SW 1271 (cell line): ENCODE measurements at regions not wholly inside any gene's neighbourhood (a gene's known extent, or its start where the extent isn't known, plus 50 kb on each side); places are given as distances from the start of the nearest gene placed in this dataset.
"Not testable (repeated sequence)": the region's sequence is repeated elsewhere in the genome, so short reads cannot be mapped to it uniquely, and the experiment has no call there.

ENCODE experiments used
- DNase-seq, 2 experiments: peaks; one replicate each; lab custom pipeline; 2025; lab: John Stamatoyannopoulos, UW

DNA sequence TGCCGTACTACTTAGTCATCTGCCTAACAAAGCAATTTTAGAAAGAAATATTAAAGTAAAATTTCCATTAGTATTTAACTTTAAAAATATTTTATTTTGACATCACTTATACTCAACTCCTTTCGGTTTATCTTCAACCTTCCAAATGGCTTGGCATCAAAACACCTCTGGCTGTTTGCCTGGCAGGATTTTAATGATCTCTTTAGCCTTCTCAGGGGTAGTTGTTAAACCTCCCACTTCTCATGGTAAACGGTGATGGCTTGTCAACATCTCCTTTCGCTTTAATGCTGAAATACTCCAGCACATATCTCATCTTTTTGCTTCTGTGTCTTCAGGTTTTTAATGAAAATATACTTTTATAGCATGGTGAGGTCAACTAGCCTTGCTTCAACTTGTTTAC lies 747.1 kb downstream of the CETN3 start:
- DNase-seq, result no peak

DNA sequence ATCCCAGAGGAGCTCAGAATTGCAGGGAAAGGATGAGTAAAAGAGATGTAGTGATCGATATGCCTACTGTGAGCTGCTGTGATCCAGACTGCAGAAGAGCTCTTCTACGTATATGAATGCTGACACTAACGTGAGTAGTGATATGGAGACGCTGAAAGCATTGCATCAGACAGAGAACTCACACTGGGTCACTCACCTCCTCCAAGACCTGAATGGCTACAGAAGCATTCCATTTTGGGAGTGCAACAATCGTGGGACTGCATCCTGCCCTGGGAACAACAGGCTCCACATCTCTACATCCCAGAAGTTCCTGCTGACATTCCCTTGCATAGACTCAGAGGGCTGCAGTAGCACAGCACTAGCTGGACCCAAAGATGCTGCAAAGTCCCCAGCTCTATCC lies 755.9 kb upstream of the MEF2C start:
- no peak for DNase-seq

DNA sequence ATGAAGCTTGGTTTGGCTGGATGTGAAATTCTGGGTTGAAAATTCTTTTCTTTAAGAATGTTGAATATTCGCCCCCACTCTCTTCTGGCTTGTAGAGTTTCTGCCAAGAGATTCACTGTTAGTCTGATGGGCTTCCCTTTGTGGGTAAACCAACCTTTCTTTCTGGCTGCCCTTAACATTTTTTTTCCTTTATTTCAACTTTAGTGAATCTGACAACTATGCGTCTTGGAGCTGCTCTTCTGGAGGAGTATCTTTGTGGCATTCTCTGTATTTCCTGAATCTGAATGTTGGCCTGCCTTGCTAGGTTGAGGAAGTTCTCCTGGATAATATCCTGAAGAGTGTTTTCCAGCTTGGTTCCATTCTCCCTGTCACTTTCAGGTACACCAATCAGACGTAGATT lies 751.2 kb upstream of the MEF2C start:
- not testable (repeated sequence) for DNase-seq

DNA sequence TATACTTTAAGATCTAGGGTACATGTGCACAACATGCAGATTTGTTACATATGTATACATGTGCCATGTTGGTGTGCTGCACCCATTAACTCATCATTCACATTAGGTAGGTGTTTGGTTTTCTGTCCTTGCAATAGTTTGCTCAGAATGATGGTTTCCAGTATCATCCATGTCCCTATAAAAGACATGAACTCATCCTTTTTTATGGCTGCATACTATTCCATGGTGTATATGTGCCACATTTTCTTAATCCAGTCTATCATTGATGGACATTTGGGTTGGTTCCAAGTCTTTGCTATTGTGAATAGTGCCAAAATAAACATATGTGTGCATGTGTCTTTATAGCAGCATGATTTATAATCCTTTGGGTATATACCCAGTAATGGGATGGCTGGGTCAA lies 747.1 kb upstream of the MEF2C start:
- DNase-seq, result not testable (repeated sequence)

DNA sequence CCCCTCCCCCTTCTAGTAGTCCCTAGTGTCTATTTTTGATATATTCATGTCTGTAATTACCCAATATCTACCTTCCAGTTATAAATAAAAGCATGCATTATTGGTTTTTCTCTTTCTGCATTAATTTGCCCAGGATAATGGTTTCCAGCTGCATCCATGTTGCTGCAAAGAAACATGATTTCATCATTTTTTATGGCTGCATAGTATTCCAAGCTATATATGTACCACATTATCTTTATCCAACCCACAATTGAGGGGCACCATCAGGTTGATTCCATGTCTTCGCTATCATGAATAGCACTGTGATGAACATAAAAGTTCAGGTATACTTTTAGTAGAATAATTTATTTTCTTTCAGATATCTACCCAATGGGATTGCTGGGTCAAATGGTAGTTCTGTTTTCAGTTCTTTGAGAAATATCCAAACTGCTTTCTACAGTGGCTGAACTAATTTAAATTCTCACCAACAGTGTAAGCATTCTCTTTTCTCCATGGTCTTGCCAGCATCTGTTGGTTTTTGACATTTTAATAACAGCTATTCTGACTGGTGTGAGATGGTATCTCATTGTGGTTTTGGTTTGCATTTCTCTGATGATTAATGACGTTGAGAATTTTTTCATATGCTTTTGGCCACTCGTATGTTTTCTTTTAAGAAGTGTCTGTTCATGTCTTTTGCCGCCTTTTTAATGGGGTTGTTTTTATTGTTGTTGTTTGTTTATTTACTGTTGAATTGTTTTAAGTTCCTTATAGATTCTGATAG lies 746.1 kb upstream of the MEF2C start:
- DNase-seq, result no peak

DNA sequence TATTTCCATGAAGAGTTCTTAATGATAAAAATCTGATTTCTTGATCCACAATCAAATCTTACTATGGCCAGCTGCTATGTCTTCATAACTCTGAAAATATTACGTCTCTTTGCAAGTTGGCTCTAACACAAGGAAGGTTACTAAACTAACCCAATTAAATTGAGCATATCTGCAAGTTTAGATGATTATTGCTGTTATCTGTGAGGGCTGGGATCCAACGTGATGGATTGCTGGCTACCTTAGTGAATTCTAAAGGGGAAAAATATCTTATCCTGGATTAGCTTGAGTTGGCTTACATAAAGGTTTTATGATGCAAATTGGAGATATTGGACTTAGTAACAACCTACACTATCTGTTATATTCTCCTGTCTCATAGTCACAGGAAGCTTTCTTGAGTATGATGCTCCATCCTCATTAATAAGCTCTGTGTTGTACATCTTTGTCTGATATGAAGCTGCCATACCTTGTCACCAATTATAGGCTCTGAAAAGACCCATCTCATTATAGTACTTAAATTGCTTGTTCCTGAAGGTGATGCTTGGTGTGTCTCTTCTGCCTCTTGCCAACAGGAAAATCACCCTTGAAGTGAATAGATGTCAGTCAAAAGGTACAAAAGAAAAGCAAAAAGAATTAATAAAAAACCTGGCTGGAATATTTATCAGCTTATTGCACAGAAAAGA lies 733.0 kb upstream of the MEF2C start:
- no peak for DNase-seq

DNA sequence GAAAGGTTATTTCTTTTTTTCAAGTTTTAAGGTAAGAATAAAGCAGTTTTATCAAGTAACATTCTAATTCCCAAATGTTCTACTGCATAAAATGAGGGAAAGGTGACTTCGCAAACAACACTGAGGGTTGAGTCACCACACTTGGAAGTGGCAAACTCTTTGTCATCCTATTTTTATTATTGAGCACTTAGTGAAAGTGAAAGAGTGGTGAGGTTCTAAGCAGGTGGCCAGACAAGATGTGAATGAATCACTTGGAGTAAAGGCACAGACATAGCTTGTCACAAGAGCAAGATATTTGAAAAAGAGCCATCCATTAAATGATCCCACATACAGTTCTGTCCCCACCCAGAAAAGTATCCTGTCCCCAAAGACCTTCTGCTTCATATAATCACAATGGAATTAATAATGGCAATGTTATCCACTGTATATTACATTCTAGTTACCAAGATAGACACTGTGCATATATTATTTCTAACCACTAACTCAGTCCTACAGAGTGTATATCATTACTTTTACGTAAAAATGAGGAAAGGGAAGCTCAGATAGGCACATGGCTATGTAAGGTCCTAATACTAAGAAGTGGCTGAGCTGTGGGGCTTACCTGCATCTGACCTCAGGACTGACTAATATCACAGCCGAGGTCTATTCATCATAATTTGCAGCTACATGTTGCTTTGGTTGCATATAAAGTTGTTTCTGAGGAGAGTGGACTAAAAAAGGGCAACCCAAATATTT lies 730.4 kb upstream of the MEF2C start:
- no peak for DNase-seq

DNA sequence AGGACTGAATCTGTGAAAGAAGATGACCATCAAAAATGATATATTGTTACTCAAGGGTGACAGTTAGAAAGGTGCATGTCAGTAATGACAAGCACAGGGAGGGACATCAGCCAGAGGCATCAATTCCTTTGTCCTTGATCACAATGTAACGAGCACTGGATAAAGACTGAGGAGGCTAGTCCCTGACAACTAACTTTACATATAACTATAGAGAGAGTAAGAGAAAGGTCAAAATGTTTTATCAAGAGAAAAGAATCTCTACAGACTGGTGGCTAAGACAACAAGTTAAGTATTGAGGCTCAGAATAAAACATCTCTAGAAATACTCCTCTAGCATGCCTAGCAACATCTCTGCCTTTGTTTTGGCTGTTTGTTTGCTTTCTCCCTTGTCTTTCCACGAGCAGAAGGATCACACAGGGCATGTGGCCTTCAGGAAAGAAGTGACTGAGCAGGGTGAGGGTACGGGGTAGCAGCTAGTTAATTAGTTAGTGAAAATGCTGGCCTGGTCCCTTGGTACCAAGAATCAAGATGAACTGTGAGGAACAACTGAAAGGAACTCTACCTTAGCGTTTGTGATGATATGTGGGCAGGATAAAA lies 724.1 kb upstream of the MEF2C start:
- no peak for DNase-seq

DNA sequence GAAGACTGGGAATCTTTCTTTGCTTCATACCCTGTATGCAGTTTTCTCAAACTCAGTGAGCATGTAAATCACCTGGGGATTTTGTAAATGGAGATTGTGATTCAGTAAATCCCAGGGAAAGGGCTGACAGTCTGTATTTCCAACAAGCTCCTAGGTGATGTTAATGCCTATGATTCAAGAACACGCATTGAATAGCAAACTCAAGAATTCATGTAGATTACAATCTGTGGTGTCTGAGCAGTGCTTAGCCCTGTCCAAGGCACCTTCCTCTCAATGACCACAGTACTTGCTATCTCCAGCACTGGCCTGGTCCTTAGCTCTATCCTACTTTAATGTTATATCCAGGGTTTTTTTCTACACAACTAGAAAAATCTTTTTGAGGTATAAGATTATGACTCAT lies 721.4 kb upstream of the MEF2C start:
- no peak for DNase-seq

DNA sequence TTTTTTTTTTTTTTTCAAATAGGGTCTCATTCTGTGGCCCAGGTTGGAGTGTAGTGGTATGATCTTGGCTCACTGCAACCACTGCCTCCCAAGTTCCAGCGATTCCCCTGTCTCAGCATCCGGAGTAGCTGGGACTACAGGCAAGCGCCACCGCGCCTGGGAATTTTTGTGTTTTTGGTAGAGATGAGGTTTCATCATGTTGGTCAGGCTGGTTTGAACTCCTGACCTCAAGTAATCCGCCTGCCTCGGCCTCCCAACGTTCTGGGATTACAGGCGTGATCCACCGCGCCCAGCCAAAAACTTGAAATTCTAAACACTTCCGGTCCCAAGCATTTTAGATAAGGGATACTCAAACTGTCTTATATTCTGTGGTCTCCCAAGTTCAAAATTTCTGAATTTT lies 718.9 kb upstream of the MEF2C start:
- no peak for DNase-seq

DNA sequence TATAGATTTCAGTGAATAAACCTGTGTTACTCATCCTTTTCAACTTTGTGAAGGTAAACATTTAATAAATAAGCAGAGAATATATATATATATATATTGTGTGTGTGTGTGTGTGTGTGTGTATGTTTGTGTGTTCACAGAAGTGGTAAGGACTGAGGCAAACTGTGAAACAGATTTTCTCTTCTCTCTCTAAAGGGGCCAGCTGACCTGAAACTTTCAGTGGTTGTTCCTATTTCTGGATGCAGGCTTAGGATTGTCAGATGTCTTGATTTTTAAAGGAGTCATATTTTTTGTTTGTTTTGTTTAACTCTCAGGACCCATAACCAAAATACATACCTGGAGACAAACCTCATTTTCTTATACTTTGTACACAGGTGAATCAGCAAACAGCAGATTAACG lies 714.9 kb upstream of the MEF2C start:
- DNase-seq, result no peak

DNA sequence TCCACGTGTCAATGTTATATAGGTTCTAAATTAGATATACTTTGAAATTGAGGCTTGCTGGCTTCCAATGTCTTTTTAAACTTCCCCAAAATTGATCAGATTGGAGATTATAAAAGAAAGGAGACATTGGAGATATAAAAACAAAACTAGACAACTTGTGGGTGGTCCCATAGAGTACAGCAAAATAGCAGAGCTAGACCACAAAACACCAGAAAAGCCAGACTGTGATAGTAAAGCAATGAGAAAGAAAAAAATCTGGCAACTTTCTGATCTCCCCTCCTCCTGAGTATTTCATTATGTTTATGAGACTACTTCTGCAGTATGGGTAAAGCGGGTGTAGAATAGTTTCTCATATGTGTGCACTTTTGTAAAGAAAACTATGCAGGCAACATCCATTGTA lies 713.8 kb upstream of the MEF2C start:
- DNase-seq, result no peak

DNA sequence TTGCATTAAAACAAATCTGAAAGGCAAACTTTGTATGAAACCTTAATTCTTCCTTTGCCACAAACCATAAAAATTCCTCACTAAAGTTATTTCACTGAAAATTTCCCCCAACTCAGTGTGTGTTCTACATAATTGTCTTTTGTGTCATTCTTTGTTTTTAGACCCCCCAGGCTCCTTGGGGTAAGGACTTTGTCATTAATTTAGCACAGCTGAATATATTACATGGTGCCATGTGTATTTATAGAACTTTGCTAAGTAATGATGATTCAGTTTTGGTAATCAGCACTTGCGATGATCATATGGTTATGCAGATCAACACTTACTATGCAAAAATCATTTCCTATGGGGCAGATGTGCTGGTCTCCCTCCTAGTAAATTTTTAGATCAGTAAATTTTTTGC lies 712.1 kb upstream of the MEF2C start:
- DNase-seq, result no peak

DNA sequence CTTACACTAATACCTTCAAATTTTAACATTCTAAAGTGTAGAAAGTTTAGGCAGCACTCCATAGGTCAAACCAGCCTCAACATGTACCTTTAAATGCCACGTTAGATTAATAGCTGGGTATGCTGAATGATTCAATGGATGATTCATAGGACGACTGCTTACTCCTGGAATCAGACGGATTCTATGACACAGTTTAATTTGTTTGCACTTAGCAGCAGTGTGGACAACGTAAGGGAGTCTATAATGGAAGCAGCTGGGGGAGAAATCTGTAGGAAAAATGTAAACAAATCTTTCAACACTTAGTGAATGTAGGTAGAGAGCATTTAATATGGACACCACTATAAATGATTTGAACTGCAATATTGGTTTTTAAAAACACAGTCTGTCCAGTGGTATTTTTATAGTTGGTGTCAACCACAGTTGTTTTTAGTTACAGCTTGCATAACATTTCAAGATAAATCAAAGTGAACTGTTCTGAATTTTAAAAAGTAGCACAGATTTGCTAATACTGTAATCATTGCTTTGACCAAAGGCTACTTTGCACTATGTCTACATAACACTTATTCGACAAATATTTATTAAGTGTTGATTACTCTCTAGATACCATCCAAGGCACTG lies 701.5 kb upstream of the MEF2C start:
- DNase-seq, result peak in 1 of 2 experiments; percentile 10

DNA sequence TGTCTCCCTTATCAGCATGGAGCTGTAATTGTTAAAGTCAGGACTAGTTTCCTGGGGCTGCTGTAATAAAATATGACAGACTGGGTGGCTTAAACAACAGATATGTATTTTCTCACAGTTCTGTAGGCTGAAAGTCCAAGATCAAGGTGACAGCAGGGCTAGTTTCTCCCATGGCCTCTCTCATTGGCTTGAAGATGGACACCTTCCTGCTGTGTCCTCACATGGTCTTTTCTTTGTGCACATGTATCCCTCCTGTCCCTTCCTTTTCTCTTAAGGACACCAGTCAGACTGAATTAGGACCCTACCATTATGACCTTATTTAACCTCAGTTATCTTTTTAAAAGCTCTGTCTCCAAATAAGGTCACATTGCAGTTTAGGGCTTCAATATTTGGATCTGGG lies 700.5 kb upstream of the MEF2C start:
- DNase-seq, result no peak

DNA sequence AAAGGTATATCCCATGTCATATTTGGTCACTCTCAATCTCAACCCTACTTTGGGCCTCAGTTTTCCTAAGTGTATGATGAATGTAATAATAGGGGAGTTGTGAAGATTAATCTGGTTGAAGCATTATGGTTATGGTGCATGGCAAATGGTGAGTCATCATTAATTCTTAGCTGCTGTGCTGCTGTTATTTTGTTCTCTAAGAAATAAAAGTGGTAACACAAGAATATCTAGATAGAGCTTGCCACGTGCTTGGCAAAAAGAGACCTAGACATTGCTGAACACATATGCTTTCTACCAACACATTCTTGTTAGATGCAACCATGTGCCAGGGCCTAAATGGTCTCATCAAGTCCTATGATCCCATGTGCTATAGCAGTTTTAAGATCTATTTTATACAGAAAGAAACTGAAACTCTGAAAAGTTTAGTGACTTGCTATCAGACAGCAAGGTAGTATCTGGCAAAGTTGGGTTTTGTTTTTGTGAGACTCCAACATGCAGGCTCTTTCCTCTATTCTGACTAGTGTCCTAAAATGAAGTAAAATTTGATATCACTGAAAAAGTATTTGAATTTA lies 699.9 kb upstream of the MEF2C start:
- DNase-seq, result no peak

DNA sequence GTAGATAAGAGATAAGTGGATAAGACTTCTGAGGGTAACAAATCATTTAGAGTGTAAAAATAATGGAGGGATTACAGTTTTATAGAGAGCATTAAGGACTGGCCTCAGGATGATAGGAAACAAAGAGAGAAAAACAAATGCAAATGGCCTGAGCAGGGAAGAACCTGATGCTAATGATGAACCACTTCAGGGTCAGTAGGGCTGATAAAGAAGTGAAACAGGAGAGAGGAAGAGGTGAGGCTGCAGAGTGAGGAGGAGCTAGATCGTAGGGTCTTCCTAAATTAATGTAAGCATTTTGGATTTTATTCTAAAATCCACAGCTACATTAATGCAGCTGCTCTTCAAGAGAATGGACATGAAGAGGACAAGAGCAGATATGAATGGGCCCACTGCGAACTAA lies 698.0 kb upstream of the MEF2C start:
- no peak for DNase-seq

DNA sequence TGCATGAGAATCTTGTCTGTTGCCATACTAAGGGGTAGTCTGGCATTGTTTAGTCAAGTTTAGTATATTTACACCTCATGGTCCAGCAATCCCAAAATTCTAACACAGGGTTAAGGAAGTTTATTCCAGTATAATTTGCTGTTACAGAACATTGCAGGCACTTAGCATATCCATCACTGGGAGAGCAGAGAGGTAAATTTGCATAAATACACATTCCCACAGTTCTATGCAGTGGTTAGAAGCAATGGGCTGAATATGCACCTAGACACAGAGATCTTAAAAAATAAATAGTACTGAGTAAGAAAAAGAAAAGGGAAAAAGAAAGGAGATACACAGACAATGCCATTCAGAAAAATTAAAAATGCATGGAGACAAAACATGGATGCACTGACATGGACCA lies 692.3 kb upstream of the MEF2C start:
- DNase-seq, result no peak

DNA sequence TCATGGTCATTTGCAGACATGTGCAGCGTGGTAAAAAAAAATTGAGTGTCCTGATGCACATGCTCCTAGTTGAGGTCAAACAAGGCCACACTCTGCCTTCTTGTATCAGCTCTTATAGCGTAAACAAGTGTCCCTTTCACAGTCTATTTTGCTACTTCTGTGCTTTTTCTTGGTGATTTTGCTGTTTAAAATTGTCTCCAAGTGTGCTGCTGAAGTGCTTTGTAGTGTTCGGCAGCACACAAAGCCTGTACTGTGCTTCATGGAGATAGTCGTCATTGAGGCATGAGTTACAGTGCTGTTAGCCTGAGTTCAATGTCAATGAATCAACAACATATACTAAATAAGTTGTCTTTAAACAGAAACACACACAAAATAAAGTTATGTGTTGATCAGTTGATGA lies 690.4 kb upstream of the MEF2C start:
- DNase-seq, result no peak

DNA sequence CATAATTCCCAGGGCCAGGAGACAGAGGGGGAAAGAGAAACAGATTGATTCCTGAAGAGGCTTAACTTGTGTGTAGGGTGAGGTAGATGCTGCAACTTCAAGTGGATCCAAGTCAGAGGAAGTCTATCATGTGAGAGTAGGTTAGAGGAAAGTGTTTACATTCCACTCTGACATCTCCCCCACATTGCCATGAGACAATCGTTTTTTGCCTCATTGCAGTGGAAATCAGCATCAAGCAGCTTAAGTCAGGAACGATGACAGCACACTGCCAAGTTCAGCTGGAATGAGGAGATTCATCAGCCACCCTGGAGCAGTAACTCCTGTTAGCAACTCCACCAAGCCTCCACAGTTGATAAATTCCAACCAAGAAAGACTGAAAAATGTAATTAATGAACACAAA lies 689.7 kb upstream of the MEF2C start:
- DNase-seq, result no peak

DNA sequence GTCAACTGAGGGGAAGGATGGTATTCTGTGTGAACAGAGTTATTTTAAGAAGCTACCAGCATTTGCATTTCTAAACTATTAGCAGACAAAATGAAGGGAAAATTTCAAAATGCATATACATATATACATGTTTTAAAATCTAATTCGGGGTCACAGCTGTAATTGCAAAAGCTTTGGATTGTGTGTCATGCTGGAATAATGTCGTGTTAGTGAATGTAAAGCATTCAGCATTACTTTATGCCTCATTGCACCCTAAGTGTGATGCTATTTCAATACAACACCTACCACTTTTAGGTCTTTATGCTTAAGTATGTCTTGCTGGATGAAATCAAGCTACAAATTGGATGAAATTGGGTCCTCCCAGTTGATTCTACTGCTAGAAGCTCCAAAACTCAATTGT lies 687.6 kb upstream of the MEF2C start:
- no peak for DNase-seq

DNA sequence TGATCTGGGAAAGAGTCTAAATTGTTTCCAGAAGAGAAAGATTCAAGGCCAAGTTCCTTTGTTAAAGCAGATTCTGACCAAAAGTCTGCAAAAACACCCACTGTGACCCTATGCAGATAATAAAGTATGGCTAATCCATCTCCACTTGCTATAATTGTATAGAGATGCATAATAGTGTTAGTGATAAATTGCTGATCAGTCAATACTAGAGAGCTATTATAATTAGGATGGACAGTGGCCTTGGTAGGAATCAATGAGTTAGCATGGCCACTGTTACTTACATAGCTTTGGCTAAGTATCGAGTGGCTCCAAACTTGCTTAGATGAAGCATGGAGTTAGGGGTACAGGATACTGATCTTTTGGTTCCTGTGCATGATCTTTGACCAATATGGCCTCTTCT lies 683.4 kb upstream of the MEF2C start:
- no peak for DNase-seq
